IMR-90 (cell line): ENCODE measurements at regions not wholly inside any gene's neighbourhood (a gene's known extent, or its start where the extent isn't known, plus 50 kb on each side); places are given as distances from the start of the nearest gene placed in this dataset.

ENCODE experiments used
- ATAC-seq: fragments of 200-7000 bp; cut with Tn5 transposase; 2 replicates; pipeline ENCODE4 v1.9.1; 2020; ENCODE audit warnings: low read depth, mild to moderate bottlenecking, moderate library complexity
- BruUV-seq: library from RNA; stranded (reverse); fragments of 400-500 nt; replicated peaks from 2 replicates; lab custom pipeline; 2021; lab: Mats Ljungman, UMichigan
- CTCF ChIA-PET: fragments of 300-600 bp; formaldehyde crosslinking; extraction: SDS; loops from one replicate; lab custom pipeline; 2021; ENCODE audit warnings: antibody characterized with exemption; lab: Yijun Ruan, JAX
- POLR2A ChIA-PET: fragments of 300-600 bp; sonication (Branson Sonifier 250); formaldehyde crosslinking; loops from one replicate; lab custom pipeline; 2022; ENCODE audit warnings: antibody characterized with exemption; ENCODE audit not compliant: unreplicated experiment; lab: Charles Lee
- DNase-seq: peaks from one replicate; pipeline ENCODE4 v3.0.0; 2013
- H2AFZ ChIP-seq: replicated peaks from 2 replicates; pipeline ENCODE3; 2013; ENCODE audit warnings: low read length, mild to moderate bottlenecking; ENCODE audit not compliant: poor library complexity
- H2AK5ac ChIP-seq: 2 replicates; pipeline ENCODE4 v1.6.1; 2013; ENCODE audit warnings: low read depth, low read length, inconsistent platforms
- H2AK9ac ChIP-seq: replicated peaks from 2 replicates; pipeline ENCODE3; 2013; ENCODE audit warnings: mild to moderate bottlenecking, low read depth, low read length, moderate library complexity; ENCODE audit not compliant: poor library complexity
- H2BK120ac ChIP-seq: 2 replicates; pipeline ENCODE4 v1.6.1; 2013; ENCODE audit warnings: low read depth, low read length, inconsistent platforms
- H2BK15ac ChIP-seq: 3 replicates; pipeline ENCODE4 v1.6.1; 2013; ENCODE audit warnings: low read depth, low read length, inconsistent platforms
- H2BK20ac ChIP-seq: 2 replicates; pipeline ENCODE4 v1.6.1; 2013; ENCODE audit warnings: low read depth, mild to moderate bottlenecking, inconsistent platforms, low read length, moderate library complexity
- H2BK5ac ChIP-seq: 2 replicates; pipeline ENCODE4 v1.6.1; 2013; ENCODE audit warnings: mild to moderate bottlenecking, low read depth, low read length, inconsistent platforms; ENCODE audit not compliant: poor library complexity, severe bottlenecking
- H3K14ac ChIP-seq: replicated peaks from 2 replicates; pipeline ENCODE4 v1.6.1; 2013; ENCODE audit warnings: low read depth, low read length, inconsistent platforms
- H3K18ac ChIP-seq: 2 replicates; pipeline ENCODE4 v1.6.1; 2013; ENCODE audit warnings: low read depth, low read length, control low read depth
- H3K23ac ChIP-seq: 2 replicates; pipeline ENCODE4 v1.6.1; 2013; ENCODE audit warnings: low read depth, low read length, inconsistent platforms
- H3K27ac ChIP-seq: 2 replicates; pipeline ENCODE4 v1.5.1; 2013; ENCODE audit warnings: mild to moderate bottlenecking, control low read depth, low read length; ENCODE audit not compliant: insufficient read depth
- H3K27me3 ChIP-seq: 2 replicates; pipeline ENCODE4 v1.6.1; 2013; ENCODE audit warnings: low read length; ENCODE audit not compliant: control insufficient read depth, insufficient read depth
- H3K36me3 ChIP-seq: 2 replicates; pipeline ENCODE4 v1.6.1; 2013; ENCODE audit warnings: low read length, mixed read lengths; ENCODE audit not compliant: control insufficient read depth, insufficient read depth
- H3K4ac ChIP-seq: 2 replicates; pipeline ENCODE4 v1.6.1; 2013; ENCODE audit warnings: low read depth, low read length, inconsistent platforms
- H3K4me1 ChIP-seq: 2 replicates; pipeline ENCODE4 v1.6.1; 2013; ENCODE audit warnings: low read length, mixed read lengths; ENCODE audit not compliant: control insufficient read depth, insufficient read depth
- H3K4me2 ChIP-seq: 2 replicates; pipeline ENCODE4 v1.6.1; 2013; ENCODE audit warnings: low read depth, mild to moderate bottlenecking, control low read depth, low read length, moderate library complexity
- H3K4me3 ChIP-seq: 2 replicates; pipeline ENCODE4 v1.5.1; 2013; ENCODE audit warnings: low read depth, mild to moderate bottlenecking, control low read depth, low read length, moderate library complexity; ENCODE audit not compliant: insufficient read depth
- H3K56ac ChIP-seq: 2 replicates; pipeline ENCODE4 v1.6.1; 2013; ENCODE audit warnings: low read length, inconsistent platforms; ENCODE audit not compliant: insufficient read depth; ENCODE audit errors: extremely low read depth
- H3K79me1 ChIP-seq, 2 experiments: 2 replicates each; pipeline ENCODE4 v1.6.1; 2013; ENCODE audit warnings: low read length in 2 of 2, inconsistent platforms in 1 of 2, low read depth in 1 of 2
- H3K9ac ChIP-seq: 2 replicates; pipeline ENCODE4 v1.6.1; 2013; ENCODE audit warnings: low read depth, low read length, control low read depth
- H3K9me1 ChIP-seq: 2 replicates; pipeline ENCODE4 v1.6.1; 2013; ENCODE audit warnings: low read length, inconsistent platforms; ENCODE audit not compliant: insufficient read depth
- H3K9me3 ChIP-seq: 2 replicates; pipeline ENCODE4 v1.6.1; 2013; ENCODE audit warnings: low read length; ENCODE audit not compliant: control insufficient read depth, insufficient read depth
- H4K20me1 ChIP-seq: 2 replicates; pipeline ENCODE4 v1.6.1; 2013; ENCODE audit warnings: low read length, inconsistent platforms; ENCODE audit not compliant: insufficient read depth
- H4K5ac ChIP-seq: 2 replicates; pipeline ENCODE4 v1.6.1; 2013; ENCODE audit warnings: mild to moderate bottlenecking, low read depth, low read length, control low read depth
- H4K8ac ChIP-seq, 2 experiments: 2 replicates each; pipeline ENCODE4 v1.6.1; 2013; ENCODE audit warnings: low read depth in 2 of 2, low read length in 2 of 2, control low read depth in 1 of 2, inconsistent platforms in 1 of 2
- H4K91ac ChIP-seq: 2 replicates; pipeline ENCODE4 v1.6.1; 2013; ENCODE audit warnings: low read depth, low read length, inconsistent platforms; ENCODE audit not compliant: insufficient read depth
- BHLHE40 ChIP-seq: fragments of 150-350 bp; IDR thresholded peaks from 2 replicates; pipeline ENCODE4 v1.6.1; 2016; ENCODE audit warnings: mild to moderate bottlenecking, low read depth, low read length
- CEBPB ChIP-seq: IDR thresholded peaks from 2 replicates; pipeline ENCODE4 v1.6.1; 2012; ENCODE audit warnings: low read depth, low read length, improper control_type of control experiment
- CHD1 ChIP-seq: IDR thresholded peaks from 2 replicates; pipeline ENCODE4 v1.6.1; 2012; ENCODE audit warnings: low read depth, low read length, improper control_type of control experiment
- FOS ChIP-seq: fragments of 150-350 bp; IDR thresholded peaks from 2 replicates; pipeline ENCODE4 v1.6.1; 2016; ENCODE audit warnings: low read depth, low read length
- MAFK ChIP-seq: IDR thresholded peaks from 2 replicates; pipeline ENCODE4 v1.6.1; 2012; ENCODE audit warnings: low read depth, low read length, improper control_type of control experiment
- MXI1 ChIP-seq: IDR thresholded peaks from 2 replicates; pipeline ENCODE4 v1.6.1; 2012; ENCODE audit warnings: low read depth, mild to moderate bottlenecking, low read length, moderate library complexity, borderline replicate concordance
- NFE2L2 ChIP-seq: fragments of 150-350 bp; IDR thresholded peaks from 2 replicates; pipeline ENCODE4 v1.6.1; 2016; ENCODE audit warnings: low read depth, mild to moderate bottlenecking, low read length
- POLR2A ChIP-seq: IDR thresholded peaks from 2 replicates; pipeline ENCODE4 v1.6.1; 2012; ENCODE audit warnings: mild to moderate bottlenecking, low read depth, low read length
- RAD21 ChIP-seq: IDR thresholded peaks from 2 replicates; pipeline ENCODE4 v1.6.1; 2012; ENCODE audit warnings: low read length, improper control_type of control experiment
- RCOR1 ChIP-seq: IDR thresholded peaks from 2 replicates; pipeline ENCODE4 v1.6.1; 2012; ENCODE audit warnings: mild to moderate bottlenecking, low read length, improper control_type of control experiment; ENCODE audit not compliant: insufficient replicate concordance
- RFX5 ChIP-seq: IDR thresholded peaks from 2 replicates; pipeline ENCODE4 v1.8.0; 2012; ENCODE audit warnings: low read depth, mild to moderate bottlenecking, low read length, moderate library complexity
- SMC3 ChIP-seq: fragments of 150-350 bp; IDR thresholded peaks from 2 replicates; pipeline ENCODE4 v1.6.1; 2016; ENCODE audit warnings: low read depth, mild to moderate bottlenecking, antibody characterized with exemption, low read length, moderate library complexity
- WGBS, 2 experiments: methylation state at CpG; one replicate each; pipeline versions ENCODE4 v1.1.5 to v1.1.7; 2013; ENCODE audit warnings: missing lambda C conversion rate in 2 of 2; ENCODE audit not compliant: insufficient read length in 1 of 2; ENCODE audit errors: extremely low coverage in 2 of 2; 5-methylcytosine and 5-hydroxymethylcytosine counted together
- dilution Hi-C: fragments of 300-500 bp; cut with HindIII; formaldehyde crosslinking; loops from one replicate; pipeline ENCODE4 v1.14.3; 2018; ENCODE audit warnings: low sequenced_read_pairs; ENCODE audit not compliant: unreplicated experiment
- in situ Hi-C: fragments of 300-500 bp; cut with MboI; formaldehyde crosslinking; loops from 3 replicates; pipeline ENCODE4 v1.14.3; 2019; ENCODE audit warnings: low sequenced_read_pairs, inconsistent platforms, mixed read lengths
- intact Hi-C: fragments of 100-400 bp; cut with micrococcal nuclease; formaldehyde crosslinking; loops from 2 replicates; pipeline ENCODE4 v1.10.0; 2022
- TF ChIP-seq, protein P1 (sequence below): conservative IDR thresholded peaks from 2 replicates; pipeline ENCODE4 v1.5.1; 2012; ENCODE audit warnings: mild to moderate bottlenecking, low read depth, low read length, improper control_type of control experiment
- TF ChIP-seq, protein P2 (sequence below): fragments of 150-350 bp; IDR thresholded peaks from 2 replicates; pipeline ENCODE4 v1.6.1; 2017; ENCODE audit warnings: mild to moderate bottlenecking, antibody characterized with exemption, low read length, low read depth

- H3K4me2 ChIP-seq: no peak overlapping the region
- no peak overlapping the region for H3K4ac ChIP-seq
- H3K9ac ChIP-seq: no peak overlapping the region
- H4K20me1 ChIP-seq: no peaks in the 10 kb centered on the region
- H2AFZ ChIP-seq: no peak overlapping the region
- H3K36me3 ChIP-seq: no peaks in the 10 kb centered on the region
- in situ Hi-C loops (no loop called here), intact Hi-C loops (no loop called here), dilution Hi-C loops (no loop called here)
- ATAC-seq (no peak), DNase-seq (no peak)
- no peak overlapping the region for H3K14ac ChIP-seq
- H2BK5ac ChIP-seq: no peak overlapping the region
- 78% methylated on average over 4 of the region's 14 CpGs; no CpG with 5 or more reads in 1 of the 2 experiments for WGBS, 2 experiments
- H3K9me1 ChIP-seq: no peaks in the 10 kb centered on the region
- no peak overlapping the region for H2AK5ac ChIP-seq
- no peaks in the 10 kb centered on the region for H3K79me1 ChIP-seq
- BruUV-seq: no TSS peak
- no peak overlapping the region for H3K27ac ChIP-seq
- H2AK9ac ChIP-seq: no peak overlapping the region
- no peaks in the 10 kb centered on the region for H3K4me1 ChIP-seq
- no peak overlapping the region for H4K91ac ChIP-seq
- no peak overlapping the region for H2BK120ac ChIP-seq
- H3K23ac ChIP-seq: no peak overlapping the region
- H4K5ac ChIP-seq: no peak overlapping the region
- no peak overlapping the region for H2BK20ac ChIP-seq
- H2BK15ac ChIP-seq: no peak overlapping the region
- peaks cover 2% of the 10 kb centered on the region; the same call in 1 of the 2 replicates for H3K27me3 ChIP-seq
- ChIA-PET CTCF (no interaction called here), POLR2A (no interaction called here)
- no peak overlapping the region for H4K8ac ChIP-seq
- H3K18ac ChIP-seq: no peak overlapping the region
- TF ChIP-seq SMC3 (no peak), FOS (no peak), RAD21 (no peak), NFE2L2 (no peak), RFX5 (no peak), MAFK (no peak), CHD1 (no peak), RCOR1 (no peak), MXI1 (no peak), CEBPB (no peak), BHLHE40 (no peak), POLR2A (no peak)
- TF ChIP-seq, protein P1, sequence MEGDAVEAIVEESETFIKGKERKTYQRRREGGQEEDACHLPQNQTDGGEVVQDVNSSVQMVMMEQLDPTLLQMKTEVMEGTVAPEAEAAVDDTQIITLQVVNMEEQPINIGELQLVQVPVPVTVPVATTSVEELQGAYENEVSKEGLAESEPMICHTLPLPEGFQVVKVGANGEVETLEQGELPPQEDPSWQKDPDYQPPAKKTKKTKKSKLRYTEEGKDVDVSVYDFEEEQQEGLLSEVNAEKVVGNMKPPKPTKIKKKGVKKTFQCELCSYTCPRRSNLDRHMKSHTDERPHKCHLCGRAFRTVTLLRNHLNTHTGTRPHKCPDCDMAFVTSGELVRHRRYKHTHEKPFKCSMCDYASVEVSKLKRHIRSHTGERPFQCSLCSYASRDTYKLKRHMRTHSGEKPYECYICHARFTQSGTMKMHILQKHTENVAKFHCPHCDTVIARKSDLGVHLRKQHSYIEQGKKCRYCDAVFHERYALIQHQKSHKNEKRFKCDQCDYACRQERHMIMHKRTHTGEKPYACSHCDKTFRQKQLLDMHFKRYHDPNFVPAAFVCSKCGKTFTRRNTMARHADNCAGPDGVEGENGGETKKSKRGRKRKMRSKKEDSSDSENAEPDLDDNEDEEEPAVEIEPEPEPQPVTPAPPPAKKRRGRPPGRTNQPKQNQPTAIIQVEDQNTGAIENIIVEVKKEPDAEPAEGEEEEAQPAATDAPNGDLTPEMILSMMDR: no peak
- TF ChIP-seq, protein P2, sequence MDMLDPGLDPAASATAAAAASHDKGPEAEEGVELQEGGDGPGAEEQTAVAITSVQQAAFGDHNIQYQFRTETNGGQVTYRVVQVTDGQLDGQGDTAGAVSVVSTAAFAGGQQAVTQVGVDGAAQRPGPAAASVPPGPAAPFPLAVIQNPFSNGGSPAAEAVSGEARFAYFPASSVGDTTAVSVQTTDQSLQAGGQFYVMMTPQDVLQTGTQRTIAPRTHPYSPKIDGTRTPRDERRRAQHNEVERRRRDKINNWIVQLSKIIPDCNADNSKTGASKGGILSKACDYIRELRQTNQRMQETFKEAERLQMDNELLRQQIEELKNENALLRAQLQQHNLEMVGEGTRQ: no peak
- H3K9me3 ChIP-seq: no peaks in the 10 kb centered on the region
- no peak overlapping the region for H3K56ac ChIP-seq
- no peak overlapping the region for H3K4me3 ChIP-seq
Observed at GRCh38 chr13:111462221-111462764, 141.9 kb downstream of the TEX29 start.
